Suprapubic skin (tissue), 4 donors: ENCODE measurements at regions not wholly inside any gene's neighbourhood (a gene's known extent, or its start where the extent isn't known, plus 50 kb on each side); places are given as distances from the start of the nearest gene placed in this dataset.

Experiments
- EP300 ChIP-seq: sonication (generic); formaldehyde crosslinking; IDR thresholded peaks from one replicate; pipeline ENCODE4 v1.6.1; 2017; ENCODE audit warnings: antibody characterized with exemption
- POLR2A ChIP-seq, 2 donors: fragments of 450-650 bp; IDR thresholded peaks; one replicate each; pipeline ENCODE4 v1.6.1; 2017; ENCODE audit warnings: antibody characterized with exemption in 2 of 2, mild to moderate bottlenecking in 2 of 2, moderate library complexity in 2 of 2
- POLR2AphosphoS5 ChIP-seq, 3 donors: sonication (generic); formaldehyde crosslinking; IDR thresholded peaks; one replicate each; pipeline ENCODE4 v1.6.1; 2017; ENCODE audit warnings: antibody characterized with exemption in 3 of 3
- TF ChIP-seq, protein P1 (sequence below), 2 donors: fragments of 200-600 bp in 1 of 2; fragments of 450-650 bp in 1 of 2; sonication (generic) in 1 of 2; IDR thresholded peaks; one replicate each; pipeline ENCODE4 v1.5.1; 2016 to 2019; ENCODE audit warnings: antibody characterized with exemption in 2 of 2, mild to moderate bottlenecking in 1 of 2, moderate library complexity in 1 of 2

DNA sequence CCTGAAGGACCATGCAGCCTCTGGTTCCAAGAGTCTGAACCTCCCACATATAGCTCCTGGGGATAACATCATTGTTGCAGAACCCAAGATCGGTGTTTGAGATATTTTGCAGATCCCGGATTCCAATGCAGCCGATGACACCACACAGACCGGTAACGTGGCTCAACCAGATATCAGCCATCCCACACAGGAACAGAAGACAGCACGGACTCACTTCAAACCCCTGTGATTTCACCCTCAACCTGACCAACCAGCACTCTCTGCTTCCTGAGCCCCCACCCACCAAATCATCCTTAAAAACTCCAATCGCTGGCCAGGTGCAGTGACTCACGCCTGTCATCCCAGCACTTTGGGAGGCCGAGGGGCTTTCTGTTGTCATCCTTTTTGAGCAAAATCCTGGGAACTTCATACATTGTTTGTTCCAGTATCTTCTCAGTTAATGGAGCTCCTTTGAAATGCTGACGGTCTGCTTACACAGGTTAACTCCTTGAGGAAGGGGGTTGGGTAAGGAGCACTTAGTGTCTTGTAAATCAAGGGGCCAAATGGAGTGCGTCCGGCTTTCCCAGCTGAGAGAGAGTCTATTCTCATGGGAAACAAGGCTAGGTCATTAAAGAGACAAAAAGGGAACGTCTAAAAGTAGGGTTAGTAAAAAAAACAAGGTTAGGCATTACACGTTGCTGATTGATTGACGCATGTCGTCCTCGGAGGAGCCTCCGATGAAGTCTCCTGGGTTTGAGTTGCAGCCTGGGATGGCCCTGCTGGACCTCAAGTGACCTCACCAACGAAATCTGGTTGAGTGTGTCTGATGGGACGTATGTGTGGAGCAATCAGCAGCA is 230.4 kb downstream of the CRLF2 start:
- TF ChIP-seq POLR2A (IDR thresholded peaks at IDR 0.05): no peak
- TF ChIP-seq, protein P1, sequence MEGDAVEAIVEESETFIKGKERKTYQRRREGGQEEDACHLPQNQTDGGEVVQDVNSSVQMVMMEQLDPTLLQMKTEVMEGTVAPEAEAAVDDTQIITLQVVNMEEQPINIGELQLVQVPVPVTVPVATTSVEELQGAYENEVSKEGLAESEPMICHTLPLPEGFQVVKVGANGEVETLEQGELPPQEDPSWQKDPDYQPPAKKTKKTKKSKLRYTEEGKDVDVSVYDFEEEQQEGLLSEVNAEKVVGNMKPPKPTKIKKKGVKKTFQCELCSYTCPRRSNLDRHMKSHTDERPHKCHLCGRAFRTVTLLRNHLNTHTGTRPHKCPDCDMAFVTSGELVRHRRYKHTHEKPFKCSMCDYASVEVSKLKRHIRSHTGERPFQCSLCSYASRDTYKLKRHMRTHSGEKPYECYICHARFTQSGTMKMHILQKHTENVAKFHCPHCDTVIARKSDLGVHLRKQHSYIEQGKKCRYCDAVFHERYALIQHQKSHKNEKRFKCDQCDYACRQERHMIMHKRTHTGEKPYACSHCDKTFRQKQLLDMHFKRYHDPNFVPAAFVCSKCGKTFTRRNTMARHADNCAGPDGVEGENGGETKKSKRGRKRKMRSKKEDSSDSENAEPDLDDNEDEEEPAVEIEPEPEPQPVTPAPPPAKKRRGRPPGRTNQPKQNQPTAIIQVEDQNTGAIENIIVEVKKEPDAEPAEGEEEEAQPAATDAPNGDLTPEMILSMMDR (IDR thresholded peaks at IDR 0.05): no peak
- TF ChIP-seq POLR2AphosphoS5 (IDR thresholded peaks at IDR 0.05): no peak
- TF ChIP-seq EP300: no peak
